SK-N-SH (cell line): ENCODE measurements at regions not wholly inside any gene's neighbourhood (a gene's known extent, or its start where the extent isn't known, plus 50 kb on each side); places are given as distances from the start of the nearest gene placed in this dataset.
"Not testable (repeated sequence)": the region's sequence is repeated elsewhere in the genome, so short reads cannot be mapped to it uniquely, and the experiment has no call there.

ENCODE experiments used
- NRF1 ChIP-seq: IDR thresholded peaks from 2 replicates; pipeline ENCODE4 v1.6.1; 2012; ENCODE audit warnings: low read depth, mild to moderate bottlenecking, low read length
- POLR2AphosphoS5 ChIP-seq: IDR thresholded peaks from 2 replicates; pipeline ENCODE4 v1.6.1; 2012; ENCODE audit warnings: low read depth, low read length
- RCOR1 ChIP-seq: fragments of 150-350 bp; IDR thresholded peaks from 2 replicates; pipeline ENCODE4 v1.6.1; 2017; ENCODE audit warnings: antibody characterized with exemption, low read length
- SMC3 ChIP-seq: IDR thresholded peaks from 2 replicates; pipeline ENCODE4 v1.6.1; 2012; ENCODE audit warnings: low read depth, low read length, improper control_type of control experiment

GRCh38 chr2:234378958-234379357 is 117.9 kb downstream of the ARL4C start:
- not testable (repeated sequence) for TF ChIP-seq RCOR1, POLR2AphosphoS5, NRF1, SMC3
